ENCODE measurements at regions not wholly inside any gene's neighbourhood (a gene's known extent, or its start where the extent isn't known, plus 50 kb on each side); places are given as distances from the start of the nearest gene placed in this dataset.

DNA sequence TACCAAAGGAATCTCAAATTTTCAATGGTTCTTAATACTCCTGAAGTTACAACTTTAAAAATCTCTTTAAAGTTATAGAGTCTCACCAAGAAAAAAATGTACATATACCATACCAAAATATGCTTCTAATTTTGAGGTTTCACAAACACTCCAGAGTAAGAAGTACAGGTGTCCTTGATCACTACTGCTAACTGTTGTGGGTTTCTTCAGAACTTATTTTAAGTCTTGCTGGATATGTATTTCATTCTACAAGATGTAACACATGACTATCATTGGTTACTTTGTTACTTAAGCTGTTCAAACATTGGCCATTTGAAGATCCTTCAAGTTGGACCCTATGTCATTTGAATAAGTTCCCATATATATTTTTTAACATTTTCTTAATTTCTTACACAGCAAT, 808.0 kb downstream of the PCDH19 start:
- no peaks in the 10 kb centered on the region; a peak in 1 of 7 replicates for H3K4me1 ChIP-seq (replicated peaks in 1 of 4; ENCODE audit: control insufficient read depth in 3 of 4, insufficient read depth in 4 of 4, low read length in 3 of 4)
- H4K91ac ChIP-seq (replicated peaks; ENCODE audit: insufficient read length, low read length) = no peak overlapping the region
- TF ChIP-seq SIN3A (conservative IDR thresholded peaks at IDR 0.05 in 1 of 2, IDR thresholded peaks at IDR 0.05 in 1 of 2; ENCODE audit: low read depth in 1 of 2, low read length in 2 of 2) (no peak), TEAD4 (IDR thresholded peaks at IDR 0.05; ENCODE audit: low read depth, low read length) (no peak), CHD2 (IDR thresholded peaks at IDR 0.05; ENCODE audit: low read length) (no peak), POLR2AphosphoS5 (IDR thresholded peaks at IDR 0.05; ENCODE audit: low read depth, low read length) (no peak), ASH2L (IDR thresholded peaks at IDR 0.05; ENCODE audit: low read length) (no peak), NANOG (IDR thresholded peaks at IDR 0.05; ENCODE audit: insufficient read depth, low read depth, low read length, poor library complexity, severe bottlenecking) (no peak), POLR2A (IDR thresholded peaks at IDR 0.05; ENCODE audit: control extremely low read depth in 1 of 2, low read depth in 2 of 2, low read length in 2 of 2) (no peak), BRCA1 (IDR thresholded peaks at IDR 0.05; ENCODE audit: low read depth, low read length) (no peak)
- no peak overlapping the region for H2BK120ac ChIP-seq (replicated peaks; ENCODE audit: low read depth, low read length)
- H3K4me2 ChIP-seq (ENCODE audit: insufficient read depth in 1 of 2, low read depth in 2 of 2, low read length in 2 of 2) = no peak overlapping the region
- no peak overlapping the region for H2BK5ac ChIP-seq (ENCODE audit: low read depth, low read length)
- no peak overlapping the region for H3K56ac ChIP-seq (replicated peaks; ENCODE audit: insufficient read length, low read depth, low read length)
- no peaks in the 10 kb centered on the region for H4K20me1 ChIP-seq (replicated peaks in 1 of 2; ENCODE audit: control insufficient read depth in 1 of 2, insufficient read depth in 2 of 2, low read length in 2 of 2)
- ChIA-PET CTCF (ENCODE audit: partially characterized antibody) (no interaction called here), POLR2A (ENCODE audit: partially characterized antibody) (no interaction called here)
- H3K79me2 ChIP-seq (ENCODE audit: control insufficient read depth in 1 of 2, insufficient read depth in 2 of 2, low read length in 2 of 2) = no peaks in the 10 kb centered on the region
- H3K18ac ChIP-seq (ENCODE audit: extremely low read depth, low read length) = no peak overlapping the region
- H2BK15ac ChIP-seq (ENCODE audit: low read length) = no peak overlapping the region
- no peak for DNase-seq (ENCODE audit: low read depth in 1 of 2, low spot score in 2 of 2)
- no peaks in the 10 kb centered on the region for H3K27me3 ChIP-seq (replicated peaks in 1 of 4; ENCODE audit: control insufficient read depth in 3 of 4, extremely low read depth in 1 of 4, insufficient read depth in 3 of 4, low read length in 3 of 4)
- no peak overlapping the region for H3K9ac ChIP-seq (replicated peaks in 1 of 4; ENCODE audit: extremely low read depth in 1 of 4, low read depth in 3 of 4, low read length in 3 of 4)
- no peak overlapping the region for H3K23ac ChIP-seq (ENCODE audit: insufficient read length)
- no peak overlapping the region for H3K4me3 ChIP-seq (ENCODE audit: extremely low read depth in 1 of 4, insufficient read depth in 2 of 4, low read depth in 3 of 4, low read length in 4 of 4)
- no peak overlapping the region for H2AFZ ChIP-seq (ENCODE audit: low read length)
- H3K14ac ChIP-seq (ENCODE audit: insufficient read length) = no peak overlapping the region
- no peak overlapping the region for H4K8ac ChIP-seq (ENCODE audit: extremely low read depth, insufficient read depth, low read length)
- no peak overlapping the region for H3K27ac ChIP-seq (ENCODE audit: low read depth, low read length)
- no peak for FAIRE-seq
- no peaks in the 10 kb centered on the region for H3K79me1 ChIP-seq (ENCODE audit: low read depth, low read length)
- no peaks in the 10 kb centered on the region for H3K23me2 ChIP-seq (ENCODE audit: low read depth, low read length)
- no peak overlapping the region for H2AK5ac ChIP-seq (ENCODE audit: low read depth, low read length)
- H3K9me3 ChIP-seq (ENCODE audit: insufficient read depth in 2 of 2, low read depth in 1 of 2, low read length in 1 of 2) = no peaks in the 10 kb centered on the region
- no peak overlapping the region for H2BK20ac ChIP-seq (ENCODE audit: low read length)
- no peak overlapping the region for H3K4ac ChIP-seq (replicated peaks; ENCODE audit: insufficient read length, low read depth, low read length)
- H2BK12ac ChIP-seq (ENCODE audit: low read depth, low read length) = no peak overlapping the region
- H4K5ac ChIP-seq (ENCODE audit: insufficient read length, low read depth, low read length) = no peak overlapping the region
- no peaks in the 10 kb centered on the region for H3K36me3 ChIP-seq (ENCODE audit: control insufficient read depth in 2 of 4, insufficient read depth in 4 of 4, low read length in 3 of 4)

Data from H1 (cell line).